Fibroblast of lung (primary cell): ENCODE measurements at regions not wholly inside any gene's neighbourhood (a gene's known extent, or its start where the extent isn't known, plus 50 kb on each side); places are given as distances from the start of the nearest gene placed in this dataset.

Experiments used
- DNase-seq, 2 donors: peaks; one replicate each; pipeline versions ENCODE4 v3.0.0 to v3.0.0-alpha.2; 2010; ENCODE audit warnings: low read depth in 2 of 2
- H2AFZ ChIP-seq: 2 replicates; pipeline ENCODE4 v1.5.1; 2012; ENCODE audit warnings: low read length, control low read depth, inconsistent platforms
- H3K27ac ChIP-seq: 2 replicates; pipeline ENCODE4 v1.5.1; 2011; ENCODE audit warnings: low read length, control low read depth; ENCODE audit not compliant: insufficient read depth
- H3K27me3 ChIP-seq: 2 replicates; pipeline ENCODE4 v1.5.1; 2011; ENCODE audit warnings: mild to moderate bottlenecking, low read length; ENCODE audit not compliant: control insufficient read depth, insufficient read depth
- H3K36me3 ChIP-seq: 2 replicates; pipeline ENCODE4 v1.5.1; 2011; ENCODE audit warnings: low read length; ENCODE audit not compliant: control insufficient read depth, insufficient read depth
- H3K4me1 ChIP-seq: 2 replicates; pipeline ENCODE4 v1.5.1; 2011; ENCODE audit warnings: low read length; ENCODE audit not compliant: control insufficient read depth, insufficient read depth; ENCODE audit errors: extremely low read depth
- H3K4me2 ChIP-seq: 2 replicates; pipeline ENCODE4 v1.5.1; 2011; ENCODE audit warnings: low read length, control low read depth; ENCODE audit not compliant: insufficient read depth; ENCODE audit errors: extremely low read depth
- H3K4me3 ChIP-seq, 4 experiments: fragments of 200-600 bp in 1 of 4; sonication (generic) in 1 of 4; replicated peaks in 1 of 4; 2 replicates each; pipeline ENCODE4 v1.5.1; 2011 to 2016; ENCODE audit warnings: low read length in 4 of 4, low read depth in 3 of 4, mild to moderate bottlenecking in 3 of 4, control low read depth in 2 of 4, inconsistent platforms in 1 of 4, mixed read lengths in 1 of 4; ENCODE audit not compliant: insufficient read depth in 1 of 4; ENCODE audit errors: control extremely low read depth in 1 of 4
- H3K79me2 ChIP-seq: 2 replicates; pipeline ENCODE4 v1.5.1; 2012; ENCODE audit warnings: mild to moderate bottlenecking, low read length, inconsistent platforms; ENCODE audit not compliant: control insufficient read depth, insufficient read depth
- H3K9ac ChIP-seq: 2 replicates; pipeline ENCODE4 v1.5.1; 2011; ENCODE audit warnings: mild to moderate bottlenecking, low read length, control low read depth; ENCODE audit not compliant: insufficient read depth
- H3K9me3 ChIP-seq: 2 replicates; pipeline ENCODE4 v1.5.1; 2012; ENCODE audit warnings: low read depth, low read length; ENCODE audit not compliant: control insufficient read depth, insufficient read depth
- H4K20me1 ChIP-seq: 2 replicates; pipeline ENCODE4 v1.5.1; 2011; ENCODE audit warnings: low read length; ENCODE audit not compliant: control insufficient read depth, insufficient read depth; ENCODE audit errors: extremely low read depth
- EZH2 ChIP-seq: IDR thresholded peaks from 2 replicates; pipeline ENCODE4 v1.5.1; 2012; ENCODE audit warnings: low read length, control low read depth, mild to moderate bottlenecking; ENCODE audit errors: missing control alignments
- TF ChIP-seq, protein P1 (sequence below), 2 donors: IDR thresholded peaks in 1 of 2; conservative IDR thresholded peaks in 1 of 2; 1 replicate in 1 of 2; 2 replicates in 1 of 2; pipeline ENCODE4 v1.5.1; 2011 to 2012; ENCODE audit warnings: low read length in 2 of 2, control low read depth in 1 of 2, inconsistent platforms in 1 of 2, low read depth in 1 of 2, mild to moderate bottlenecking in 1 of 2

DNA sequence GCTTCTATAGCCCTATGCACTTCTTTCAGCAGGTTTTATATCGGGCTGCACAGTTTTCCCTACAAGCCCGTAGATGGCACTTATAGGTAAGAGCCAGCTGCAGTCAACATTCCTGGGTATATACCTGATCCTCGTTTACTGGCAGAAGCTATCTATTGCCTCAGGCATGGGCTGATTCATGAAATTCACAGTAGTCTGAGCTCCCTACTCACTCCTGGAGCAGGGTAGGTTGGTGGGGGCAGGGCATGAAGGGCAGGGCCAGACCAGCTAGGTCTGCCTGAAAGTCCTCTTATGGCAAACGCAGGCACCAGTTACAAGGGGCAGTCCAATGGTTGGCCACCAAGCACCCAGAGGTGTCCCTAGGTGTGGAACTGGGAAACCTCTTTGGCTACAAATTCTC, 345.8 kb downstream of the RPS29 start:
- DNase-seq = no peak
- H3K79me2 ChIP-seq = no peaks in the 10 kb centered on the region
- H3K36me3 ChIP-seq = no peaks in the 10 kb centered on the region
- H3K27me3 ChIP-seq = no peaks in the 10 kb centered on the region
- H3K4me1 ChIP-seq = no peaks in the 10 kb centered on the region
- H2AFZ ChIP-seq = no peak overlapping the region
- TF ChIP-seq EZH2 = no peak
- TF ChIP-seq, protein P1, sequence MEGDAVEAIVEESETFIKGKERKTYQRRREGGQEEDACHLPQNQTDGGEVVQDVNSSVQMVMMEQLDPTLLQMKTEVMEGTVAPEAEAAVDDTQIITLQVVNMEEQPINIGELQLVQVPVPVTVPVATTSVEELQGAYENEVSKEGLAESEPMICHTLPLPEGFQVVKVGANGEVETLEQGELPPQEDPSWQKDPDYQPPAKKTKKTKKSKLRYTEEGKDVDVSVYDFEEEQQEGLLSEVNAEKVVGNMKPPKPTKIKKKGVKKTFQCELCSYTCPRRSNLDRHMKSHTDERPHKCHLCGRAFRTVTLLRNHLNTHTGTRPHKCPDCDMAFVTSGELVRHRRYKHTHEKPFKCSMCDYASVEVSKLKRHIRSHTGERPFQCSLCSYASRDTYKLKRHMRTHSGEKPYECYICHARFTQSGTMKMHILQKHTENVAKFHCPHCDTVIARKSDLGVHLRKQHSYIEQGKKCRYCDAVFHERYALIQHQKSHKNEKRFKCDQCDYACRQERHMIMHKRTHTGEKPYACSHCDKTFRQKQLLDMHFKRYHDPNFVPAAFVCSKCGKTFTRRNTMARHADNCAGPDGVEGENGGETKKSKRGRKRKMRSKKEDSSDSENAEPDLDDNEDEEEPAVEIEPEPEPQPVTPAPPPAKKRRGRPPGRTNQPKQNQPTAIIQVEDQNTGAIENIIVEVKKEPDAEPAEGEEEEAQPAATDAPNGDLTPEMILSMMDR (conservative IDR thresholded peaks at IDR 0.05 in 1 of 2, IDR thresholded peaks at IDR 0.05 in 1 of 2; ENCODE audit: low read depth in 1 of 2, low read length in 2 of 2) = no peak
- no peak overlapping the region for H3K9ac ChIP-seq
- H3K27ac ChIP-seq = no peak overlapping the region
- H3K4me3 ChIP-seq = no peak overlapping the region
- no peak overlapping the region for H3K4me2 ChIP-seq
- no peaks in the 10 kb centered on the region for H3K9me3 ChIP-seq
- H4K20me1 ChIP-seq = no peaks in the 10 kb centered on the region

DNA sequence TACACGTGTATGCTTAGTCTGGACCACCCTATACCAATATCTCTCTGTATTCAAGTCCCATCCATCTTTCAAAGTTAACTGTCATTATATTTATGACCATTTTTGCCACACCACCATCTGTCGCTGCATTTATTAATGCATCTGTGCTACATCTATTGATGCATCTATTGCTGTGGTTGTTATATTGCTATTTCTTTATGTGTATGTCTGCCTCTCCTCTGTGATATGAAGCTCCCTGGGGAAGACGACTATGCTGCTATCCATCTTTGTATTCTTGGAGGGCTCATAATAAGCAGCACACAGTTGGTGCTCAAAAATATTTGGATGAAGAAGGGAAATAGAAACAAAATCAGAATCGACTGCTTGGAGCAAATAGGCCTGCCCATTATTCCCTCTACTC, 357.6 kb downstream of the RPS29 start:
- H3K4me1 ChIP-seq = no peaks in the 10 kb centered on the region
- no peaks in the 10 kb centered on the region for H4K20me1 ChIP-seq
- TF ChIP-seq, protein P1 (conservative IDR thresholded peaks at IDR 0.05 in 1 of 2, IDR thresholded peaks at IDR 0.05 in 1 of 2; ENCODE audit: low read depth in 1 of 2, low read length in 2 of 2) = no peak
- TF ChIP-seq EZH2 = no peak
- no peak overlapping the region for H3K27ac ChIP-seq
- H3K4me2 ChIP-seq = no peak overlapping the region
- no peak for DNase-seq
- H2AFZ ChIP-seq = no peak overlapping the region
- no peaks in the 10 kb centered on the region for H3K9me3 ChIP-seq
- no peaks in the 10 kb centered on the region for H3K36me3 ChIP-seq
- no peaks in the 10 kb centered on the region for H3K79me2 ChIP-seq
- H3K4me3 ChIP-seq = no peak overlapping the region
- H3K9ac ChIP-seq = no peak overlapping the region
- H3K27me3 ChIP-seq = no peaks in the 10 kb centered on the region

DNA sequence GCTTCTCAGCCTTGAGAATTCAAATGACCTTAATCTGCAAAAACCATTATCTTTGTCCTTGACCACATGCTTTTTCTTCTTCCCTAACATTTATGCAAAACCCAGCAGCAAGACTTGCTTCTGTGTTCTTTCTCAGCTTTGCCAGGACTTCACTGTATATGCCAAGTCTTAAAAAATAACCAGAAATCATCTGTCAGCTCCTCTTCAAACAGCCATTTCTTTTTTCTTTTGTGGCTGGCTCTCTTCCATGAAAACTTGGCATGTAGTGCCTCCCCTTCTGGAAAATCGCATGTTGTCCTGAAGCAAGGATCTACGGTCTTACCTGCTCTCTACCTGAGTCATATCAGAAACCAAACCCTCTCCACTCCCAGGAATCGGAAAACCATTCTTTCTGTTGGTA, 364.9 kb downstream of the RPS29 start:
- DNase-seq = no peak
- no peak for TF ChIP-seq EZH2
- TF ChIP-seq, protein P1 (conservative IDR thresholded peaks at IDR 0.05 in 1 of 2, IDR thresholded peaks at IDR 0.05 in 1 of 2; ENCODE audit: low read depth in 1 of 2, low read length in 2 of 2) = no peak
- no peaks in the 10 kb centered on the region for H3K4me1 ChIP-seq
- H3K4me2 ChIP-seq = no peak overlapping the region
- no peaks in the 10 kb centered on the region for H4K20me1 ChIP-seq
- H3K27me3 ChIP-seq = no peaks in the 10 kb centered on the region
- no peaks in the 10 kb centered on the region for H3K36me3 ChIP-seq
- no peak overlapping the region for H2AFZ ChIP-seq
- H3K9ac ChIP-seq = no peak overlapping the region
- H3K4me3 ChIP-seq = no peak overlapping the region
- no peaks in the 10 kb centered on the region for H3K79me2 ChIP-seq
- no peak overlapping the region for H3K27ac ChIP-seq
- H3K9me3 ChIP-seq = no peaks in the 10 kb centered on the region
